ENCODE measurements at regions not wholly inside any gene's neighbourhood (a gene's known extent, or its start where the extent isn't known, plus 50 kb on each side); places are given as distances from the start of the nearest gene placed in this dataset.

- no peak for TF ChIP-seq SIN3A (IDR thresholded peaks at IDR 0.05; ENCODE audit: borderline replicate concordance, insufficient read depth, low read length)
- TF ChIP-seq TAF1 (IDR thresholded peaks at IDR 0.05; ENCODE audit: borderline replicate concordance, insufficient read depth, low read length), result no peak
- no peak for TF ChIP-seq POLR2AphosphoS5 (IDR thresholded peaks at IDR 0.05; ENCODE audit: low read depth, low read length)
- no peak for TF ChIP-seq REST (IDR thresholded peaks at IDR 0.05; ENCODE audit: insufficient read depth in 1 of 2, low read depth in 2 of 2, low read length in 2 of 2)
Observed at GRCh38 chr3:117630469-117630868, 920.9 kb downstream of the TUSC7 start.

- no peak for TF ChIP-seq TAF1 (IDR thresholded peaks at IDR 0.05; ENCODE audit: borderline replicate concordance, insufficient read depth, low read length)
- no peak for TF ChIP-seq SIN3A (IDR thresholded peaks at IDR 0.05; ENCODE audit: borderline replicate concordance, insufficient read depth, low read length)
- no peak for TF ChIP-seq FOXP2 (optimal IDR thresholded peaks at IDR 0.05; ENCODE audit: borderline replicate concordance, extremely low read depth, extremely low read length, insufficient read depth)
- no peak for TF ChIP-seq POLR2AphosphoS5 (IDR thresholded peaks at IDR 0.05; ENCODE audit: low read depth, low read length)
- TF ChIP-seq REST (IDR thresholded peaks at IDR 0.05; ENCODE audit: insufficient read depth in 1 of 2, low read depth in 2 of 2, low read length in 2 of 2), result no peak
Observed at GRCh38 chr3:117630885-117631284, 921.3 kb downstream of the TUSC7 start.

GRCh38 chr3:117631781-117632180 lies 922.2 kb downstream of the TUSC7 start:
- TF ChIP-seq REST (IDR thresholded peaks at IDR 0.05; ENCODE audit: insufficient read depth in 1 of 2, low read depth in 2 of 2, low read length in 2 of 2) (no peak), SIN3A (IDR thresholded peaks at IDR 0.05; ENCODE audit: borderline replicate concordance, insufficient read depth, low read length) (no peak), POLR2AphosphoS5 (IDR thresholded peaks at IDR 0.05; ENCODE audit: low read depth, low read length) (no peak), FOXP2 (optimal IDR thresholded peaks at IDR 0.05; ENCODE audit: borderline replicate concordance, extremely low read depth, extremely low read length, insufficient read depth) (no peak), TAF1 (IDR thresholded peaks at IDR 0.05; ENCODE audit: borderline replicate concordance, insufficient read depth, low read length) (no peak)

- TF ChIP-seq FOXP2 (optimal IDR thresholded peaks at IDR 0.05; ENCODE audit: borderline replicate concordance, extremely low read depth, extremely low read length, insufficient read depth) (no peak), REST (IDR thresholded peaks at IDR 0.05; ENCODE audit: insufficient read depth in 1 of 2, low read depth in 2 of 2, low read length in 2 of 2) (no peak), POLR2AphosphoS5 (IDR thresholded peaks at IDR 0.05; ENCODE audit: low read depth, low read length) (no peak), SIN3A (IDR thresholded peaks at IDR 0.05; ENCODE audit: borderline replicate concordance, insufficient read depth, low read length) (no peak), TAF1 (IDR thresholded peaks at IDR 0.05; ENCODE audit: borderline replicate concordance, insufficient read depth, low read length) (no peak)
Observed at GRCh38 chr3:117632191-117632590, 922.6 kb downstream of the TUSC7 start.

- TF ChIP-seq POLR2AphosphoS5 (IDR thresholded peaks at IDR 0.05; ENCODE audit: low read depth, low read length) (no peak), SIN3A (IDR thresholded peaks at IDR 0.05; ENCODE audit: borderline replicate concordance, insufficient read depth, low read length) (no peak), REST (IDR thresholded peaks at IDR 0.05; ENCODE audit: insufficient read depth in 1 of 2, low read depth in 2 of 2, low read length in 2 of 2) (no peak), TAF1 (IDR thresholded peaks at IDR 0.05; ENCODE audit: borderline replicate concordance, insufficient read depth, low read length) (no peak), FOXP2 (optimal IDR thresholded peaks at IDR 0.05; ENCODE audit: borderline replicate concordance, extremely low read depth, extremely low read length, insufficient read depth) (no peak)
Observed at GRCh38 chr3:117633207-117633606, 923.6 kb downstream of the TUSC7 start.

Data from PFSK-1 (cell line).